AG09319 (cell line): ENCODE measurements at regions not wholly inside any gene's neighbourhood (a gene's known extent, or its start where the extent isn't known, plus 50 kb on each side); places are given as distances from the start of the nearest gene placed in this dataset.
"Not testable (repeated sequence)": the region's sequence is repeated elsewhere in the genome, so short reads cannot be mapped to it uniquely, and the experiment has no call there.

Experiments
- DNase-seq: peaks from one replicate; pipeline ENCODE4 v3.0.0-alpha.2; 2010; ENCODE audit warnings: low read depth; ENCODE audit errors: extremely low read depth
- CTCF ChIP-seq: IDR thresholded peaks from 2 replicates; pipeline ENCODE4 v1.5.1; 2011; ENCODE audit warnings: low read depth, mild to moderate bottlenecking, inconsistent platforms, low read length, moderate library complexity

GRCh38 chr9:104386013-104386412 lies 118.0 kb upstream of the OR13F1 start:
- DNase-seq = no peak
- TF ChIP-seq CTCF = no peak

- peak; percentile 58 for TF ChIP-seq CTCF
- DNase-seq = no peak
Measured at GRCh38 chr9:104386425-104387069, 117.5 kb upstream of the OR13F1 start.

DNA sequence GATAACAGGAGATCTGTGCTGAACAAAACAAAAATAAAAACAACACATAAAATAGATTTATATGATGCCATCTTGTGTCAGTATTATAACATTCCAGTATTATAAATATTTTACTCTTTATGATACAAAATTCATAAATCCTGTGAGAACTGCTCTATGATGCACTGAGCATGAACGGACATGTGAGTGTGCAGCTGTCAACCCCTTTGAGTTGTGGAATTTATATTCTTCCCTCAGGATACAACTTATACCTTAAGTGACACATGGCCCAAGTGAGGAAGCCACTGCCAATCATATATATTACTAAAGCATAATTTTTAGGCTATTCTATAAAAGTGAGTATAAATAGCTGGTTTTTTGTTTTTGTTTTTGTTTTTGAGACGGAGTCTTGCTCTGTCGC lies 116.0 kb upstream of the OR13F1 start:
- no peak for DNase-seq
- no peak for TF ChIP-seq CTCF

DNA sequence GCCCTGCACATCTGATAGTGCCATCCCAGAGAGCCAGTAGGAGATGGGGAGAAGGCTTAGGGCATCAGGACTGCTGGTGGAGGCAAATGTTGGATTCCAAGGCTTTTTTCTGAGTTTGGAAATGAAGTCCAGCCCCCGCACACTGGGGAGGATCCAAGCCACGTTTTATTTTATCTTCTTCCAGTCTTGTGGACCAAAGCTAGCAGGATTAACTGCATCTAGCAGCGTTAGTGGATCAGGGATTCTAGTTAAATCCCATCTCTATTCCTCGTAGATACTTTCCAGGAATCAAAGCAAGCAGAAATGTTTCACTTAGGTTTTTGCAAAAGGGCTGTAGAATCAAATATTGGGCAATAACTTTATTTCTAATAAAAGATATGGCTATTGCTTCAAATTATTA lies 114.7 kb upstream of the OR13F1 start:
- TF ChIP-seq CTCF = no peak
- DNase-seq = no peak

GRCh38 chr9:104394901-104395300 lies 109.2 kb upstream of the OR13F1 start:
- not testable (repeated sequence) for DNase-seq

DNA sequence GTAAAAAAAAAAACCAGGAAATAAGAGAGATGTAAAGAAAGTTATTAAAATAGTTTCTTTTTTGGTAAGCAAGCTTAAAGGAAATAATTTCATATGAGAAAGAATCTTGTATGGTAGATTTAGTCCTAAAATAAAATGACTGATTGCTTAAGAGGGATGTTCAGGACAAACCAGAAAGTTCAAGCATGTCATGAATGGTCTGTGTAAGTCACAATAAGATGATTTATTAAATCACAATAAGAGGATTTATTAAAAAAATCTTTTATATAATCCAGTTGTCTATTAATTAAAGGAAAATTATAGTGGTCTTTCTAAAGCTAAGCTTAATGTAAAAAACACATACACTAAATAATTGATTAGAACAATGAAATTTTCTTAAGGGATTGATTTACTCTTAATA lies 91.8 kb upstream of the OR13F1 start:
- TF ChIP-seq CTCF = no peak

GRCh38 chr9:104416470-104416869 lies 87.6 kb upstream of the OR13F1 start:
- no peak for DNase-seq
- TF ChIP-seq CTCF = no peak

More for the DNA sequence above, 91.8 kb upstream of the OR13F1 start:
- no peak for DNase-seq

DNA sequence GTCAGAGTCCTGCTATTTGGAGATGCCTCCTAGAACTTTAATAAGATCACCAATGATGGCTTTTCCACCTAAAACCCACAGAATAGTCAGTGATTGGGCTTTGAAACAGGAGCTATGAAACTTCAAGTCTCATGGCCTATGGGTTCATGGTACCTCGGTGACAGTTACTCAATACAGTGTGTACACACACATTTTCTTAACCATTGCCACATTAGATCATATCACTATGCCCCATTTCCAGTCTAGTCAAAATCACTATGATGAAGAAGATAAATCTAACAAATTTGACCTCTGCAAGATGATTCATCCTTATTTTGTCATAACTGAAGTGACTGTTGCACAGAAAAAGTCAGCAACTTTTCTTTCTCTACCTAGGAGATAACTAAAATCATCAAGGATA lies 86.8 kb upstream of the OR13F1 start:
- no peak for DNase-seq
- TF ChIP-seq CTCF = no peak
